NCI-H2196 (cell line): ENCODE measurements at regions not wholly inside any gene's neighbourhood (a gene's known extent, or its start where the extent isn't known, plus 50 kb on each side); places are given as distances from the start of the nearest gene placed in this dataset.

Experiments
- DNase-seq: peaks from one replicate; lab custom pipeline; 2025; ENCODE audit not compliant: unreplicated experiment; lab: John Stamatoyannopoulos, UW

DNA sequence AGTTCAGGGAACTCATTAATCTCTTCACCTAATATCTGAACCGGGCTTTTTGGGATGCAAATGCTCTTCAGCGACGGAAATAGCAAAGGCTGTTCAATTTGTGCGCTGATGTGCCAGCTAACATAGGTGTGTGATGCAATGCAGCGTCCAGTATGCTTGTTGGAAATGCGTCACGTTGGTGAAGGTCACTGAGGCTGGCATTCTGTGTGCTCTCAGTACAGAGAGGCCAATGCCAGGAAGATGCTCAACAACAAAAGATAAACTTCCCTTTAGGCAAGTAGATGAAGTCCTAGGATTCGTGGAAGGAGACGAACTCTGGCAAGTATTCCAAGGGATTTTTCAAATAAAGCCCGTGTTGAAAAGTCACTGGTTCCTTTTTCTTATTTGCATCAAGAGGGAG, 649.5 kb upstream of the MKI67 start:
- no peak for DNase-seq

DNA sequence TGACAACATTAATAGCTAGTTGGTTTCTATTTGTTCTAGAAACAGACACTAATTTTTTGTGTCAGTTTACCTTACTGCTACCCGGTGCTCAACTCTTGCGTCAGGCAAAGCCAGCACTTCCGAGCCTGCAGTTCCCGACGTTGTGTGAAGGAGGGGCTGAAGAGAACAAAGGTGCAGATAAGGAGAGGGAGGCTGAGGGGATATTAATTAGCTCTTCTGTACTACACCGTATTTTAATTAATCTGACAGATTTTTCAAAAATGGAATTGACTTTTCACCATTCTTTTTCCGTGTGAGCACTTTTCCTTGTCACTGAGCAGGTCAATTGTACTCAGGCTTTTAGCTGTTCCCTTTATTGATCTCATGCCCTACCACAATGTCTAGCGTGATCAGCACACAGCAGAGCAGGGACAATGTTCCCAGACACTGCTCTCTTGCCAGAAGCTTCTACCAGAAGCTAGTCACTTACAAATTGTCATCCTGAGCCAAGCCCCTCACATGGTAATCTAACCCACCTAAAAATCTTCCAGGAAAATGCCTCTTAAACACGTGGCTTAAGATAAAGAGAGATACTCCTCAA, 650.5 kb upstream of the MKI67 start:
- DNase-seq = no peak

DNA sequence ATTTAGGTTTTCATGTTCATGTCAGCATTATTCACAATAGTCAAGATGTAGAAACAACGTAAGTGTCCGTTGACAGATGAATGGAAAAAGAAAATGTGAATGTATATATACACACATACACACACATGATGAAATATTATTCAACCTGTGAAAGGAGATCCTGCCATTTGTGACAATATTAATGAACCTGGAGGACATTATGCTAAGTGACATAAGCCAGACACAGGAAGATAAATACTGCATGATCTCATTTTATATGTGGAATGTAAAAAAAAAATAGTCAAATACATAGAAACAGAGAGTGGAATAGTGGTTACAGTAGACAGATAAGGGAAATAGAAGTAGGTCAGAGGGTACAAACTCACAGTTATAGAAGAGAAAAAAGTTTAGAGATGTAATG, 651.1 kb upstream of the MKI67 start:
- no peak for DNase-seq

DNA sequence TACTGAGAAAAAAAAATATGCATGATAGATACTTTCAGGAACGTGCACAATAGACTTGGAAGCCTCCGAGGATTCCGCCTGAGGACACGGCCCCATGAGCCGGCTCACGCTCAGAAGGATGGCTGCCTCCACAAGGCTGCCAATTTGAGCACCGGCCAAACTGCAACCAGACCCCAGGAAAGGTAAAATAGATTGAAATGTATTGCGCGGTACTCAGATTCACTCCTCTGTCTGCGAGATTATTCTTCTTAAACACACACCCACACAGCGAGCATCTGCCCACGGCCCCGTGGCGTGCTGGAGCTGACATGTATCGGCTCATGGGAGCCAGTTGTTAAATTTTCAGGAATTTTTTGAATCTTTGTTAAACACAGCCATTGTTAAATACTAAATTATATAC, 653.2 kb upstream of the MKI67 start:
- no peak for DNase-seq

DNA sequence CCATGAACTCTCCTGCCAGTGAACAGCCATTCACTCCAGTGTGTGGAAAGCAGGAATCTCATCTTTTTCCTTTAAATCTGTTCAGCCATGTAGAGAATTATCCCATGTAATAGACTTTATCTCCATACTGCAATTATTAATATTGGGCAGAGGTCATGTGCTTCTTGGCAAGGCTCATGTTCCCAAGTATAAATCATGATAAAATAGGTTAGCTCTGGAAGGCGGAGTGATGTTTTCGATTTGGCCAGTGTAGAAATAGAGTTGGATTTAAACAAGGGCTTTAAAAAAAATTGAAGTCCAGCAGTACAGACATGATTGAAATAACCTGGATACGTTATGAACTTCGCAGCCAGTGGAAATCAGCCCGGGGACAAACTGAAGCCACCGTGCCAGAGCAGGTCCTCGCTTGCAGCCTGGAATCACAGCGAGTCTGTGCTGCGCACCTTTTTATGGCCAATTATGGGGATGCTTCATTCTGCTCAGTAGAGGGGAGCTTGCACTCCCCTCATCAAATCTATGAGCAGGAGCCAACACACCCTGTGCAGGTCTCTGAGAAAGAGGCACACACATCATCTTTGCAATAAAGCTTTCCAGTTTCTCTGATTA, 654.0 kb upstream of the MKI67 start:
- no peak for DNase-seq

DNA sequence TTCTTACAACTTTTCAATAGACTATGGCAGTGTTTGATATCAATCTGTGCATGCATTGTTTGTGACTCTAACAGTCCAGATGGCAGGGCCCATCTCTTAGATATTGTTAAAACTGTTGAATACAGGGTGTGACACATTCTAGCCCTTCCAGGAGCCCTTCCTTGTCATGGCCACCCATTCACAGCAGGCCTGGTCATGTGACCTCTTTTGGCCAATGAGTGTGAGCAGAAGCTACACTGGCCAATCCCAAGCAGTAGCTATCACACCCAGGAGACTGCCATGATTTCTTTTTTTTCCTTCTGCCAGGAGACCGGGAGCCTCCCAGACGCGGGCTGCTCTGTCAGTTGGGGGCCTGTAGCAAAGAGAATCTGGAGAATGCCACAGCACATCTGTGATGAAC, 655.4 kb upstream of the MKI67 start:
- no peak for DNase-seq

DNA sequence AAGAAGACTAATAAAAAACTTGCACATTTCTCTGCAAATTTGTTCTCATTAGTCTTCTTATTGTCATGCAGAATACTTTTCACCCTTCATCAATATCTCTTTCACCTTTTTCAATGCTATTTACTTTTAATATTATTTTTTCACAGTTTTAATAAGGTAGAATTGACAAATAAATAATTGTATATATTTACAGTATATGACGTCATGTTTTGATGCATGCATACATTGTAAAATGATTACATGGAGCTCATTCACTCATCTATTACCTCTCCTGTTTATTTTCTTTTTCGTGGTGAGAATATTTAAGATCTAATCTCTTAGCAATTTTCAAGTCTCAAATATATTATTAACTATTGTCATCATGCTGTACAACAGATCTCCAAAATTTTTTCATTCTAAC, 658.2 kb upstream of the MKI67 start:
- no peak for DNase-seq

DNA sequence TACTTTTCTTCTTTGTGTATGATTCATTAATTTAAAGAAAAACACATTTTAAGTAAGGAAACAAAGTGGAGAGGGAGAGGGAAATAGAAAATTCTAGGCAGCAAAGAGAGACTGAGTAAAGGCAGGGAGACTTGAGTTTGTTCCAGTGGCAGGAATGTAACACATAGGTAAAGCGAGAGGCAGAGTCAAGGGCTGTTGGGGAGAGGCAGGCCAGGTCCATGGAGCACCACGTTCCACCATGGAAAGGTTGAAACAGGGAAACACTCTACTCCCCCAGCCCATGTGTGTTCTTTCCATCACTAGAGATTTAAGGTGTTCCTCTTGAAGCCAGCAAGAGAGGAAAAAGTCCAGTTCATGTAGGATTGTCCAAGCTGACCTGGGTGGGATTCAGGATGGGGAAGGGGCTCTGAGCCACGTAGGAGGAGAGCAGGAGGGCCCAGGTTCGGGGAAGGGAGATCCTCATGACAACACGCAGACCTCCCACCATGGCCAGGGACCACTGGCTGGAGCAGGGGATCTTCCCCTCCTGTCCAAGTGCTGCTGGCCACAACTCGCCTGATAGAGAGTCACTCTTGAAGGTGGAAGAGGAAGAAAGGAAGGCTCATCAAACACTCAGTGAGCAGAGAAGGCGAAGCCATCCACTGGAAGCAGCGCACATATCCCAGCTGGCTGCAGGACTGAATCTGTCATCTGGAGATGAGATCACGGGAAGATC, 666.4 kb upstream of the MKI67 start:
- DNase-seq = no peak

DNA sequence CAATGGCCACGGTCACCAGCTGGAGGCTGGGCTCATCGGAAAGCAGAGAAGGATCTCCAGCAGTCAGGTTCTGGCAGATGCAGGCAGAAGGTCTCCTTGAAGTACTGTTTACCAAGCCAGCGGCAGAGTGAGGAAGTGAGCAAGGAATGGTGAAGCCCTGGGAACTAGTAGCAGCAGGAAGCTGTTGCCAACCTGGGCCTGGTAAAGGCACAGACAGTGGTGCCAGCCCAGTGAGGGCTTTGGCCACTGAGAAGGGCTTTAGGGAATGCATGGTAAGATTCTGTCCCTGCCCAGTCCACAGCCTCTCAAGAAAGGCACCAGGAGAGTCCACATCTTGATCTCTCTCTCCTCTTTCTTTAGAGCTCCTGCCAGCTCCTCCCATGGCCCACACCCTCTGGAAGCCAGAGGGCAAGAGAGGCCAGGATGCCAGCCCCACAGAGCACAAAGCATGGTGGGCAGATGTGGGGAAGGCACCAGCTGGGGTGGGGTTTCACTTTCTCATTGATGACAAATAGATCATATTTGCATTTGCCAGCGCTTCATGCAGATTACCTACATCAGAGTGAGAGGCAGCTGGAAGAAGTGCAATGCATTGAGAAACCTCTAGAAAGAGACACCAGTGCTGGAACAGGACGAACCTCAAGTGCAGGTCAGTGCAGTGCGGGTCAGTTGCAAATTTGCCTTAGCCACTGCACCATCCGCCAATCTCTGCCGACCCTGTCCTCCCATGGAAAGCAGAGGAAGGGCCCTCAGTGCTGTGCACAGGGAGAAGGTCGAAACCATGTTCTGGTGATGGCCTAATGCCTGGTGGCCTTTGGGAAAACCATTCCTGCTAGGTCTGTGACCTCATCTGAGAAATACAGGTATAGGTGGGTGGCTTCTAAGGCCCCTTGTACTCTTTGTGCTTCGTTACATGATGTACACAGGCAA, 667.8 kb upstream of the MKI67 start:
- DNase-seq = no peak

DNA sequence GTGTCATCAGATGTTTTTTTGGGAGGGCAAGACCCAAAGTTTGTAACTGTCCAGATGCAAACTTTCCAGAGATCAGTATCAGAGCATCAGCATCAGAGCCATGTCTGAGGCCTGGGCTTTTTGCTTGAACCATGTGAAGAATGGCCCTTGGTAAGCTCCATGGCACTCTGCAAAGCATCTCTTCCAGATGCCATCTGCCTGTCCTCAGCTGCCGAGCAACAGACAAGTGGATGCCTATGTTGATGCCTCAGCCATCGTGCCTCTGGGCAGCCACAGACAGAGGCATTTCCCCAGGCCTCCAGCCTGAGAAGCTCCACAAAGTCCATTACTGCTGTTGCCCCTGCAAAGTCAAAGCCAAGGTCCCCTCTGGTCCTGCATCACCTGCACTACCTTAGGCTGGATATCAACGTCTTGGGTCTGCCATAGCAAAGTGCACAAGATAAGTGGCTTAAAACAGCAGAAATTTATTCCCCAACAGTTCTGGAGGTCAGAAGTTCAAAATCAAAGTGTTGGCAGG, 670.2 kb upstream of the MKI67 start:
- DNase-seq = no peak

DNA sequence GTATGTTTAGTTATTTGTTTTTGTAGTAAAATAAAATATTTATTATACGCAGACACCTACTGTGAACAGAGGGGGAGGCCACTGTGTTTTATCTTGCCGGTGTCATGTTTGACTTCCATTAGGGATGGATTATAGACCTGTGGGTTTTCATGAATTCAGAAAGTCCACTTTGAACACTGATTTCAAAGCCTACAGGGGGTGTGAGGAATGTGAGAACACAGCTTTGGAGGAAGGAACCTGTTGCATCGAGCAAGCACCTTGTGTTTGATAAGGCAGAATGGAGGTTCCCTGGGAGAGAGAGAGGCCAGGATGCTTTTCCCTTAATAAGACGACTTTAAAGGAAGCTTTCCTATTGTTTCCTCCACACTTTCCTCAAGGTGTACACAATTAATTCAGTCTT, 665.0 kb upstream of the MGMT start:
- no peak for DNase-seq

DNA sequence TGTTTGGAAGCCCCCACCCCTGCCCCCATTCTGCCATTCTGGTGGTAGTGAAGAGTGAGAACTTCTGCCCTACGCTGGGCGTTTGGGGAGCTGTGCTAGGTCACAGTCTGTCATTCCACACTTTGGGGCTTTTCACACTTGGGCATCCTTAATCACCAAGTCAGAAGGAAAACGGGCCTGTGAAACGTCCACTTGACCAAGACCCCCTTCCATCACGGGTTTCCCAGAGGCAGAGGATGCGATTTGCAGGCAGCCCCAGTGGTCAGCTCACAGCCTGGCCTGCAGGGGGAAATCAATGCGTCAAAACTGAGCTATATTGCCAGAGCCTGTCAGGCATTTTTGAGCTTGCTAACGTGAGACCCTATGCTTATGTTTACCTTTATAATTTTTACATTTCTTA, 663.3 kb upstream of the MGMT start:
- no peak for DNase-seq

DNA sequence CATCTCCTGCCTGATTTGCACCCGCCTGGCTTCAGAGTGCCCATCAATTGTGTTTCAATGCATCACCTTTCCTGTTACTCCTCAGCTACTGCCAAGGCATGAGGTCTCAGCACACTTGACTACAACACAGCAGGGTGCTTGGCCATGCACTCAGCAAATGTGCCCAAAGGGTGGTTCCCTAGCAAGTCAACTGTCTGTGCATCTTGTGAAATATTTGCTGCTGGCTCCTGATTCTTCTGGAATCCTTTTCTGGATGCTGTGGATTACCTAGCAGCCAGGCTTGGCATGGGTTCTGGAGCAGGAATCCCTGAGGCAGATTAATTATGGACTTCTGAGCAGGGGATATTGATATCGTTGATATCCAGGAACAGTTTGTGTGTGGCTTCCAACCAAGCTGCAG, 662.6 kb upstream of the MGMT start:
- DNase-seq = no peak

DNA sequence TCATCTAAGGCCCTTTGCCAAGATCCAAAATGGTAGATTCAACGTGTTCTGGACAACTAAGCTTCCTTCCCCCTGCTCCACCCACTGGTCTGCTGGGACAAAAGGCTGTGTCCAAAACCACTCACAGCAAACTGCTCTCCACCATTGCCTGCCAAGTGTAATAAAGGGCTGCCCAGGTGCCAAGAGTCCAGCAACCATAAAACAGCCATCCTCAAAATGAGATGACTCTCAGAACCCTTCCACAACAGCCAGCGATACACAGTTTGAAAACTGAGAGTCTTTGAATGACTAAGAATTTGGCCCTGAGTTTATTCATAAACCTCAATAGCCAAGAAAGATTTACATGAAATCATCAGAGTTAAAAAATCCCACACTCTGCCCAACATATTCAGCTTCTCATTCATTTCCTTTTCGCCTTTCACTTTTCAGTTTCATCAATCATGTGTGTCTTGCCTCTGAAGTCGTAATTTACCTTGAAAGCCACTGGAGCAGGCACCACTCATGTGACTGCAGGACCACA, 658.1 kb upstream of the MGMT start:
- DNase-seq = no peak

DNA sequence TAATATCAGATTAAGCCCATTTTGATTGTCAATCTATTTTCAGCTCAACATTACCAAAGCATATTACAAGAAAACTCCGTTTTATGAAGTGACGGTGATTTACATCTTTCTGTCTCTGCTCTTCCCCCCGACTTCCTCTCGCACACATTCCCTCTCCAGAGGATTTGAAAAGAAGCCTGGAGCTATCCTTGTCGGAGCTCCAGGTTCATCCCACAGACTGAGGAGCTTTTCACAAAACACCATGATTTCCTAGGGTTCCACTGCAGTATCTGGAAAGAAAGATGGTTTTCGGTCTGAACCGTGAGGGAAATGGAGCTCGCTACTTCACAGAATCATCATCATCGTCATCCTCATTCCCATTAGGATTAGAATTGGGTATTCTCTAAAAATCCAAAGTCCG, 655.5 kb upstream of the MGMT start:
- DNase-seq = no peak

DNA sequence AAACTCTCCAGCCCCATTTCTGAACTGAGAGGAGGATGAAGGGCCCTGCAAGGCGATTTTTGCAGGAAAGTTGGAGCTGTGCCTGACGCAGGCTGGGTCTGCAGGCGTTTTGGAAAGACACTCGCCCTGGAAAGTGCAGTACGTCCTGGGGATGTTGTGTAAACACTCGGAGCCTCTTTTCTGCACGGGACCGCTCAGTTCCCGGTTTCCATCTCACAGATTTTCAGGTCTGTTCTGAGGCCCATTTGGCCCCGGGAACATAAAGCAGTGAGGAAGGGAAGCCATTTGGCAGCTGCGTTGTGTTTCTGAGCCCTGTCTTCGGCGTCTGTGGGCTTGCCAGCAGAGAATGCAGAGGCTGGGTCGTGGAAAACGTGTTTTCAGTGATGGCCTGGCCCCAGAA, 655.0 kb upstream of the MGMT start:
- DNase-seq = no peak

DNA sequence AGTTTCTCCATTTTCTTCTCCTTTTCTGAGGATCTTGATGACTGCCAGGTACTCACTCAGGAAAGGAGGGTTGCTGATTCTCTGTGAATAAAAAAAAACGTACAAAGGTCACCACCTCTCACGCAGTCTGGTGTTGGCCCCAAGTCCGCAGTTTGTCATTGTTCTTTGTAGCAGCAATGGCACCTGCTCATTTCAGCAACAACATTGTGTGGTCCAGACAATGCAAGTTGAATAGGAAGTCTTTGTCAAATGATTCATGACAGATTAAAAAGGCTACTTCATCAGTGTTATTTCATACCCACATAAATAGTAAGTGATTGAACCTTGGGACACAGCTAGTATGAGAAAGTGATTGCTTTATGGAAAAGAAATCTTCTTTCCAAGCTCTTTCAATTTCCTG, 653.5 kb upstream of the MGMT start:
- DNase-seq = no peak

DNA sequence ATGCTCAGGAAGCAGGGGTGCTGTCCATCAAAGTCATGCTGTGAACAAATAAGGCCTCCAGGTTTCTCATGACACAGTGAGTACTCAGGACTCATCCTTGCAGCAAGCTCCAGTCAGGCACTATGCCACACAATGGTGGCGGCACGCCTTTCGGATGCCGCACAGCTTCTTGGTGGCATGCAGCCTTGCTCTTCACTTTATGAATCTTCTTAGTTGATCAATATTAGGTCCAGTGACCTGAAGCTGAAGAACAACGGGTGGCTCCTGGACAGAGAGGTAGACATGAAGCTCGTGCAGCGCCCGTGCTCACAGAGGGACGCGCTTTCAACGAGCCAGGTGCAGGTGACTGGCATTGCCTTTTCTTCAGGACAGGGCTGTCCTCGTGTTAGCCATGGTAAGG, 653.0 kb upstream of the MGMT start:
- DNase-seq = no peak

DNA sequence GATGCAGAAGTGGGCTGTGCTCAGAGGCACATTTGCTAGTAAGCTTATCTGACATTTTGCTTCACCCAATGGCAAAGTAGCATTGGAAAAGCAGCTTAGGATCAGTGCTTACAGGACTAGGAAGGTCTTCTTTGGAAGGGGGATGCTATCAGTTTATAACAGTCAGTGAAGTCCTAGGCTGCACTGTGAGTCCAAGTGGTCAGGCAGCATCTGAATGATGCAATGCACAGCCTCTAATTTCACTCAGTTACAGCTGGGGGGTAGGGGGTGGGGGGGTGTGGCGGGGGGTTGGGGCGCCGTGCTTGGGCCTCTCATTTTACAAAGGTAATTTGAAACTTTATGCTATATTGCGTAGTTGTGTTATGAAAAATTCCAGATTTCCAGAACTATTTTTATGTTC, 652.3 kb upstream of the MGMT start:
- no peak for DNase-seq

DNA sequence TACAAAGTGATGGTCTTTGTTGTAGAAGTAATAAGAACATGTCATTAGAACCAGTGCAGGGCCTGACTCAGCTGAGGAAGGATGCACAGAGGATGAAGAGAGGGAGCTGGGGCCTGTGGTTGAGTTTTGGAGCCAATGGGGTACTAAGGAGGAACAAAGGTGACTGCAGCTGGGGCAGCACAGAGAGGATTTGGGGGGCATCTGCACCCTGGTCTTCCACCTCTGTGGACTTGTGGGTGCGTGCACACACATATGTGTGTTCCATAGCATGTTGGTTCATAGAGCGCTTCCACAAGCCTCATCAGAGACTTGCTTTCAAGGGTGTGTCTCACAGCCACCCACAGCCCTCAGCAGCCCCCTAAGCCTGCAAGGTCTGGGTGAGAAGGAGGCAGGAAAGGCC, 650.3 kb upstream of the MGMT start:
- no peak for DNase-seq

DNA sequence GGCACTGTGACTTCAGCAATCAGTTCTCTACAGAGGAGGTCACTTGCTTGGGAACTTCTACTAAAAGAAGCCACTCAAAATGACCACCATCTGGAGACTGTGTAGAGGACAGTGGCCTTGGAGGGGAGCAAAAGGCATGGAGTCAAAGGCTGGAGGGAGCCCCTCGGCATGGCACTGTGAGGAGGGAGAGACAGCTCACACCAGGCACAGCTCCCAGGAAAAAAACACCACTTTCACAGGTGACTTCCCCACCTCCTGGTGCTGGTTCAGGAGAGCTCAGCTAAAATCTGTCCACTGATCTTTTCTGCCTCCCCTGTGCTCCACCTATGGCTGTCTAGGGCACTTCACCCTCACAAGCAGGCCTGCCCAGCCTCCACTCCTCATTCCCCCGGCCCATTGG, 649.4 kb upstream of the MGMT start:
- DNase-seq = no peak
